ENCODE measurements at regions not wholly inside any gene's neighbourhood (a gene's known extent, or its start where the extent isn't known, plus 50 kb on each side); places are given as distances from the start of the nearest gene placed in this dataset.

- 59 to 68% (median 62%) methylated on average over 3 of the region's 3 CpGs for WGBS, 4 donors
- Histone ChIP-seq H3K9me3 (peaks cover 0 to 20% (median 0%) of the 10 kb centered on the region in 12 donors), H3K27ac (no peak overlapping the region), H3K27me3 (no peaks in the 10 kb centered on the region), H3K4me3 (no peak overlapping the region), H3K4me1 (no peaks in the 10 kb centered on the region), H3K36me3 (no peaks in the 10 kb centered on the region)
- TF ChIP-seq, protein P1, sequence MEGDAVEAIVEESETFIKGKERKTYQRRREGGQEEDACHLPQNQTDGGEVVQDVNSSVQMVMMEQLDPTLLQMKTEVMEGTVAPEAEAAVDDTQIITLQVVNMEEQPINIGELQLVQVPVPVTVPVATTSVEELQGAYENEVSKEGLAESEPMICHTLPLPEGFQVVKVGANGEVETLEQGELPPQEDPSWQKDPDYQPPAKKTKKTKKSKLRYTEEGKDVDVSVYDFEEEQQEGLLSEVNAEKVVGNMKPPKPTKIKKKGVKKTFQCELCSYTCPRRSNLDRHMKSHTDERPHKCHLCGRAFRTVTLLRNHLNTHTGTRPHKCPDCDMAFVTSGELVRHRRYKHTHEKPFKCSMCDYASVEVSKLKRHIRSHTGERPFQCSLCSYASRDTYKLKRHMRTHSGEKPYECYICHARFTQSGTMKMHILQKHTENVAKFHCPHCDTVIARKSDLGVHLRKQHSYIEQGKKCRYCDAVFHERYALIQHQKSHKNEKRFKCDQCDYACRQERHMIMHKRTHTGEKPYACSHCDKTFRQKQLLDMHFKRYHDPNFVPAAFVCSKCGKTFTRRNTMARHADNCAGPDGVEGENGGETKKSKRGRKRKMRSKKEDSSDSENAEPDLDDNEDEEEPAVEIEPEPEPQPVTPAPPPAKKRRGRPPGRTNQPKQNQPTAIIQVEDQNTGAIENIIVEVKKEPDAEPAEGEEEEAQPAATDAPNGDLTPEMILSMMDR (IDR thresholded peaks at IDR 0.05) = no peak
- TF ChIP-seq POLR2A (IDR thresholded peaks at IDR 0.05) = no peak
- intact Hi-C loops (cut with DNase I) = no loop called here
- no peak for DNase-seq
- ATAC-seq = no peak
Observed at GRCh38 chr14:26896447-26896846, 298.6 kb upstream of the NOVA1 start.

GRCh38 chr14:26897196-26897595 is 299.4 kb upstream of the NOVA1 start:
- TF ChIP-seq, protein P1 (IDR thresholded peaks at IDR 0.05) = no peak
- no peak for TF ChIP-seq POLR2A (IDR thresholded peaks at IDR 0.05)
- H3K4me1 ChIP-seq = no peaks in the 10 kb centered on the region
- H3K27me3 ChIP-seq = no peaks in the 10 kb centered on the region
- DNase-seq = no peak
- H3K9me3 ChIP-seq = peaks cover 0 to 21% (median 0%) of the 10 kb centered on the region in 12 donors
- no peak overlapping the region for H3K4me3 ChIP-seq
- no peak for ATAC-seq
- H3K36me3 ChIP-seq = no peaks in the 10 kb centered on the region
- intact Hi-C loops (cut with DNase I) = no loop called here
- no peak overlapping the region for H3K27ac ChIP-seq

GRCh38 chr14:26905229-26905628 is 307.4 kb upstream of the NOVA1 start:
- ATAC-seq (no peak), DNase-seq (no peak)
- H3K36me3 ChIP-seq = no peaks in the 10 kb centered on the region
- no peaks in the 10 kb centered on the region for H3K27me3 ChIP-seq
- no peak overlapping the region for H3K4me3 ChIP-seq
- peaks cover 0 to 13% (median 0%) of the 10 kb centered on the region in 12 donors for H3K9me3 ChIP-seq
- no peaks in the 10 kb centered on the region for H3K4me1 ChIP-seq
- intact Hi-C loops (cut with DNase I) = no loop called here
- H3K27ac ChIP-seq = no peak overlapping the region
- TF ChIP-seq POLR2A (IDR thresholded peaks at IDR 0.05) = no peak
- TF ChIP-seq, protein P1 (IDR thresholded peaks at IDR 0.05) = no peak
- 69 to 80% (median 74%) methylated on average over 3 of the region's 3 CpGs for WGBS, 4 donors

DNA sequence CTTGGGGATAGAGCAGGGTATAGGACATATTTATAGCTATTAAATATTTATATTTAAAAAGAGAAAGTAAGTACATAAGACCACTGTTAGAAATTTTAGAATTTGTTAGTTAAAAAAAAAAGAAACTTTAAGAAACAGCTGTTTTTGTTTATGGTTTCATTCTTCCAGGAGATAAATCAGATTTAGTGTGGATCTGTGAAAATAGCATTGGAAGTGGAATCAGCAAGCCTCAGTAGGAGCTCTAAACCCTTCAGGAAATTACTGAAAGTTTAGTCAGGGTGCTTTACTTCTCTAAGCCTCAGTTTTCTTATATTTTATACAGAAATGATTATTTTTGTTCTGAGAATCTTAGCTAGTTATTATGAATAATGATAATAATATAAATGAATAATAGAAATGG is 316.0 kb upstream of the NOVA1 start:
- no peak overlapping the region for H3K4me3 ChIP-seq
- intact Hi-C loops (cut with DNase I) = no loop called here
- ATAC-seq = no peak
- no peak for TF ChIP-seq POLR2A (IDR thresholded peaks at IDR 0.05)
- TF ChIP-seq, protein P1 (IDR thresholded peaks at IDR 0.05) = no peak
- H3K4me1 ChIP-seq = no peaks in the 10 kb centered on the region
- H3K27me3 ChIP-seq = no peaks in the 10 kb centered on the region
- no peaks in the 10 kb centered on the region for H3K36me3 ChIP-seq
- peaks cover 0 to 2% (median 0%) of the 10 kb centered on the region in 12 donors for H3K9me3 ChIP-seq
- DNase-seq = no peak
- no peak overlapping the region for H3K27ac ChIP-seq

Data from heart left ventricle (tissue), 16 donors.